ENCODE measurements at regions not wholly inside any gene's neighbourhood (a gene's known extent, or its start where the extent isn't known, plus 50 kb on each side); places are given as distances from the start of the nearest gene placed in this dataset.

DNA sequence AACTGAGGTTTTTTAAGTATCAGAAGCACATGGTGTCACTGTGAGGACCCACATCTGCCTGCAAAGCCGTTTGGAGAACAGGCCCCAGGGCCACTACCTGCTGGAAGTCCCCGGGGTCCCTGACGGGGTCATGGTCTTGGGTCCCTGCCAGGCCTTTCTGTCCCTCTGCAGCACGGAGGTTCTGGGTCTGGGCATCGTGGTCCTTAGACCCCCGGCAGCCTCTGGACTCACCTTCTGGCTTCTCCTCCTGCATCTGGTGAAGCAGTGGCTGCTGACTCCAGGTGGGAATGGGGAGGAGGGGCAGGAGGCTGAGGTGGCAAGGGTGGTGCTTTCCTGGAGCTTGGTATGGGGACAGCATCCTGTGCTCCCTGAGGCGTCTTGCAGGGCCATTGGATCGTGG lies 198.6 kb downstream of the TEX29 start:
- intact Hi-C loops (cut with DNase I; ENCODE audit: low total_unique reads): no loop called here
- DNase-seq: no peak
- WGBS, 5 donors: 66 to 85% (median 76%) methylated on average over 5 to 8 of the region's 8 CpGs
- no peaks in the 10 kb centered on the region for H3K9me3 ChIP-seq
- TF ChIP-seq POLR2A (IDR thresholded peaks at IDR 0.05) (no peak), EP300 (IDR thresholded peaks at IDR 0.05) (no peak), POLR2AphosphoS5 (IDR thresholded peaks at IDR 0.05) (no peak)
- TF ChIP-seq, protein P1, sequence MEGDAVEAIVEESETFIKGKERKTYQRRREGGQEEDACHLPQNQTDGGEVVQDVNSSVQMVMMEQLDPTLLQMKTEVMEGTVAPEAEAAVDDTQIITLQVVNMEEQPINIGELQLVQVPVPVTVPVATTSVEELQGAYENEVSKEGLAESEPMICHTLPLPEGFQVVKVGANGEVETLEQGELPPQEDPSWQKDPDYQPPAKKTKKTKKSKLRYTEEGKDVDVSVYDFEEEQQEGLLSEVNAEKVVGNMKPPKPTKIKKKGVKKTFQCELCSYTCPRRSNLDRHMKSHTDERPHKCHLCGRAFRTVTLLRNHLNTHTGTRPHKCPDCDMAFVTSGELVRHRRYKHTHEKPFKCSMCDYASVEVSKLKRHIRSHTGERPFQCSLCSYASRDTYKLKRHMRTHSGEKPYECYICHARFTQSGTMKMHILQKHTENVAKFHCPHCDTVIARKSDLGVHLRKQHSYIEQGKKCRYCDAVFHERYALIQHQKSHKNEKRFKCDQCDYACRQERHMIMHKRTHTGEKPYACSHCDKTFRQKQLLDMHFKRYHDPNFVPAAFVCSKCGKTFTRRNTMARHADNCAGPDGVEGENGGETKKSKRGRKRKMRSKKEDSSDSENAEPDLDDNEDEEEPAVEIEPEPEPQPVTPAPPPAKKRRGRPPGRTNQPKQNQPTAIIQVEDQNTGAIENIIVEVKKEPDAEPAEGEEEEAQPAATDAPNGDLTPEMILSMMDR (IDR thresholded peaks at IDR 0.05): no peak
- H3K4me1 ChIP-seq: no peaks in the 10 kb centered on the region
- H3K27ac ChIP-seq: no peak overlapping the region
- H3K4me3 ChIP-seq: no peak overlapping the region
- no peaks in the 10 kb centered on the region for H3K36me3 ChIP-seq
- peaks cover 0 to 61% (median 15%) of the 10 kb centered on the region in 3 donors for H3K27me3 ChIP-seq

DNA sequence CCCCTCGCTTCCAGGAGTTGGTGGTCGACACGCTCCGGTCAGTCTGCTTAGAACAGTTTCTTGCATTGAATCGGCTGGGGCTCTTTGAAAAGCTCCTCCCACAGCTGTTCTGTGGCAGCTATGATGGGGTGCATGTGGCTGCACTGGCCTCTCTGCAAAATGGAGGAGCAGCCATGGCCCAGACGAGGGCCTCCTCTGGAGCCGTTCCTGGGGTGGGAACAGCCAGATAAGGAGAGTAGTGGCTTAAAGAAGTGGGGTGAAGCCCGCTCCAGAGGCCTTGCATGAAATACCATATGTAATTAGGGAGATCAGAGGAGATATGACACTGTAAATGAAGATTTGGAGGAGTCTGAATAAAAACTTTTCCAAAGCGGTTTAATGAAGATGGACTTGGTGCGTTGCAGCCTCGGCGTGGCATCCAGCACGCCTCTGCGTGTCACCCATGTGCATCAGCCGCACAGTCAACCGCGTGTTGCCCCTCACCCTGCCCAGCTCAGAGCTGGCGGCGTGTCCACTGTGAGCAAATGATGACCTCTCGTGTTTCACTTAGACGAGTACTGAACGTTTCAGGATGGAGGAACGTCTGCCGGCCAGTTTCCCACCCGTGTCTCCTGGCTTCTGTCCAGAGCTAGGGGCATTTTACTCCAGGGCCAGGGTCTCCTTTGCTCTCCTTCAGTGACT lies 199.2 kb downstream of the TEX29 start:
- H3K27me3 ChIP-seq: peaks cover 0 to 55% (median 13%) of the 10 kb centered on the region in 3 donors
- TF ChIP-seq, protein P1 (IDR thresholded peaks at IDR 0.05): no peak
- TF ChIP-seq POLR2A (IDR thresholded peaks at IDR 0.05) (no peak), POLR2AphosphoS5 (IDR thresholded peaks at IDR 0.05) (no peak), EP300 (IDR thresholded peaks at IDR 0.05) (no peak)
- H3K9me3 ChIP-seq: no peaks in the 10 kb centered on the region
- 76 to 83% (median 79%) methylated on average over 25 of the region's 25 CpGs for WGBS, 5 donors
- no peaks in the 10 kb centered on the region for H3K36me3 ChIP-seq
- no peak overlapping the region for H3K4me3 ChIP-seq
- no peak overlapping the region for H3K27ac ChIP-seq
- intact Hi-C loops (cut with DNase I; ENCODE audit: low total_unique reads): no loop called here
- no peak for DNase-seq
- no peaks in the 10 kb centered on the region for H3K4me1 ChIP-seq

DNA sequence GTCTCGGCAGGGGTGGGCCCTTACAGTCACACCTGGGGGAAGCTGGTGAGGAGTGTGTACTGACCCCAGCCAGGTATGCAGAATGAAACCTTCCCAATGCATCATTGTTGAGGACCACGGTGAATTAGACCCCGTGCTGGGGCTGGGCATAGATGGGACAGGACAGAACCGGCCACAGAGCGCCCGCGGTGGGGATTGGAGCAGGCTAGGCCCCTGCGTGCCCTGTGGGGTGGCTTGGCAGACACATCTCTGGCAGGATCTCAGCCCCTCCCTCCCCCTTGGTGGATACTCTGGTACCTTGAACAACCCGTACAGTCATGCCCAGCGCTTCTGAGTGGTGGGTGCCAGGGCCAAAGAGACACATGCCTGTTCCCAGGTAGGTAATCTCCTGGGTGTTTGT lies 200.6 kb downstream of the TEX29 start:
- DNase-seq: no peak
- intact Hi-C loops (cut with DNase I; ENCODE audit: low total_unique reads): no loop called here
- Histone ChIP-seq H3K4me1 (no peaks in the 10 kb centered on the region), H3K36me3 (no peaks in the 10 kb centered on the region), H3K9me3 (no peaks in the 10 kb centered on the region), H3K27ac (no peak overlapping the region), H3K4me3 (no peak overlapping the region), H3K27me3 (peaks cover 0 to 41% (median 0%) of the 10 kb centered on the region in 3 donors)
- WGBS, 5 donors: 78 to 88% (median 81%) methylated on average over 8 to 10 of the region's 10 CpGs
- TF ChIP-seq POLR2A (IDR thresholded peaks at IDR 0.05) (no peak), POLR2AphosphoS5 (IDR thresholded peaks at IDR 0.05) (no peak), EP300 (IDR thresholded peaks at IDR 0.05) (no peak)
- TF ChIP-seq, protein P1 (IDR thresholded peaks at IDR 0.05): no peak

- DNase-seq: no peak
- TF ChIP-seq, protein P1 (IDR thresholded peaks at IDR 0.05): no peak
- peaks cover 0 to 36% (median 0%) of the 10 kb centered on the region in 3 donors for H3K27me3 ChIP-seq
- H3K27ac ChIP-seq: no peak overlapping the region
- 69 to 75% (median 70%) methylated on average over 12 of the region's 12 CpGs for WGBS, 5 donors
- H3K36me3 ChIP-seq: no peaks in the 10 kb centered on the region
- H3K4me1 ChIP-seq: no peaks in the 10 kb centered on the region
- intact Hi-C loops (cut with DNase I; ENCODE audit: low total_unique reads): no loop called here
- H3K4me3 ChIP-seq: no peak overlapping the region
- no peaks in the 10 kb centered on the region for H3K9me3 ChIP-seq
Measured at GRCh38 chr13:111521691-111522229, 201.3 kb downstream of the TEX29 start.

Measured in stomach (tissue), 8 donors.